ENCODE measurements at regions not wholly inside any gene's neighbourhood (a gene's known extent, or its start where the extent isn't known, plus 50 kb on each side); places are given as distances from the start of the nearest gene placed in this dataset.

DNA sequence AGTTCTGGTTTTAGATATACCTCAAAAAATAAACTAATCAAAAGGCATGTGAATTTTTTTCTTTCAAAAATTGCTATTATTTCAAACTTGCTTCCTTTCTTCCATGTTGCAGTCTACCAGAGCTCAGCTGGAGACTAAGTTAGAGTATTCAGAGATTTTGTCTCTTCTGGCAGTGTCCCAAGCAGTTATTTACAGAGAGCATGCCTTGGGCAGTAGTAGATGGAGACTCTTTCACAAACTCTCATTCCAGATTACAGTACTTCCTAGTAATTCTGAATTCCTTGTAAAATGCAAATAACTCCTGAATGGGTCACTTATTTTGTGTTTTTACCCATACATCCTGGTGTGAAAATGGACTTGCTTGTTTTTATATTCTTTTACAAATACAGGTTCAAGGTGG, 703.4 kb downstream of the EPHA7 start:
- TF ChIP-seq, protein P1, sequence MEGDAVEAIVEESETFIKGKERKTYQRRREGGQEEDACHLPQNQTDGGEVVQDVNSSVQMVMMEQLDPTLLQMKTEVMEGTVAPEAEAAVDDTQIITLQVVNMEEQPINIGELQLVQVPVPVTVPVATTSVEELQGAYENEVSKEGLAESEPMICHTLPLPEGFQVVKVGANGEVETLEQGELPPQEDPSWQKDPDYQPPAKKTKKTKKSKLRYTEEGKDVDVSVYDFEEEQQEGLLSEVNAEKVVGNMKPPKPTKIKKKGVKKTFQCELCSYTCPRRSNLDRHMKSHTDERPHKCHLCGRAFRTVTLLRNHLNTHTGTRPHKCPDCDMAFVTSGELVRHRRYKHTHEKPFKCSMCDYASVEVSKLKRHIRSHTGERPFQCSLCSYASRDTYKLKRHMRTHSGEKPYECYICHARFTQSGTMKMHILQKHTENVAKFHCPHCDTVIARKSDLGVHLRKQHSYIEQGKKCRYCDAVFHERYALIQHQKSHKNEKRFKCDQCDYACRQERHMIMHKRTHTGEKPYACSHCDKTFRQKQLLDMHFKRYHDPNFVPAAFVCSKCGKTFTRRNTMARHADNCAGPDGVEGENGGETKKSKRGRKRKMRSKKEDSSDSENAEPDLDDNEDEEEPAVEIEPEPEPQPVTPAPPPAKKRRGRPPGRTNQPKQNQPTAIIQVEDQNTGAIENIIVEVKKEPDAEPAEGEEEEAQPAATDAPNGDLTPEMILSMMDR (IDR thresholded peaks at IDR 0.05), result no peak
- TF ChIP-seq POLR2A (IDR thresholded peaks at IDR 0.05), result no peak
